ENCODE measurements at regions not wholly inside any gene's neighbourhood (a gene's known extent, or its start where the extent isn't known, plus 50 kb on each side); places are given as distances from the start of the nearest gene placed in this dataset.

DNA sequence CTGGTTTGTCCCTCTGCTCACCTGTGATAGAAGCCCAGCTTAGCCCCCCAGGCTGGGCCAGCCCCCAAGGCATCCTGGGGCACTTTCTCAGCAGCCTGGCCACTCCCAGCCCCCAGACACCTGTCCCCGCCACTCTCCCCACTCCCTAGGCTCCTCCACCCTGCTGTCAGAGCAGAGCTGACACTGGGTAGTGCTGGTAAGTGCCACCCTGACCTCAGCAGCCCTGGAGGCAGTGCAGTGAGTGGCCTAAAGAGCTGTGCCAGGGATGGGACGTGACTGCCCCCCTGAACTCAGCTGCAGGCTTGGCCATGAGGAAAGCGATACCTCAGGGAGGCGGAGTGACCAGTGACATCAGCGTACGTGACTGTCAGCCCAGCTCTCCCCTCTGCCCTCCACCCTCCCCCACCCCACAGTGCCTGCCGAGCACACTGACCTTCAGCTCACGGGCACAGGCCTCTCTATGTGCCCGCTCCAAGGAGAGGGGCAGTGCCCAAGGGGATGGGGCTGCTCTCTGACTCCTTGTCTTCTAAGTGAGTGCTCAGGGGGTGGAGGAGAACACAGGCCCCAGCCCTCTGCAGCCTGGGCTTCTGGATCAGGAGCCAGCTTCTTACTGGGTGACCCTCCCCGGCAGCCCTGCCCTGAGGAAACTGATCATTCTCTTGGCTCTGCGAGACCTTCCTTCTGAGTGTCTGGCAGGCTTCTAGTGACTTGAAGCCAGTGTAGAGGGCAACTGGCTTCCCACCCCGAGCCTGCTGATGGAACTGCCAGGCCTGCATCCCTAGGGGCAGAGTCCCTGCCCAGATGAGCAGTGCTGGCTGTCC lies 172.7 kb downstream of the MRPL14 start:
- TF ChIP-seq POLR2A (IDR thresholded peaks at IDR 0.05; ENCODE audit: extremely low read depth, insufficient read length): no peak
- TF ChIP-seq, protein P1, sequence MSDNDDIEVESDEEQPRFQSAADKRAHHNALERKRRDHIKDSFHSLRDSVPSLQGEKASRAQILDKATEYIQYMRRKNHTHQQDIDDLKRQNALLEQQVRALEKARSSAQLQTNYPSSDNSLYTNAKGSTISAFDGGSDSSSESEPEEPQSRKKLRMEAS (IDR thresholded peaks at IDR 0.05; ENCODE audit: low read depth, low read length): no peak

Measured in NB4 (cell line).